A673 (cell line): ENCODE measurements at regions not wholly inside any gene's neighbourhood (a gene's known extent, or its start where the extent isn't known, plus 50 kb on each side); places are given as distances from the start of the nearest gene placed in this dataset.

Experiments used
- BruUV-seq: library from RNA; stranded (reverse); fragments of 400-500 nt; replicated peaks from 2 replicates; lab custom pipeline; 2021; lab: Mats Ljungman, UMichigan
- CTCF ChIA-PET: fragments of 300-600 bp; sonication (Branson Sonifier 250); formaldehyde crosslinking; loops from one replicate; lab custom pipeline; 2022; ENCODE audit warnings: antibody characterized with exemption; lab: Charles Lee
- POLR2A ChIA-PET: fragments of 300-600 bp; sonication (Branson Sonifier 250); formaldehyde crosslinking; loops from one replicate; lab custom pipeline; 2022; ENCODE audit warnings: antibody characterized with exemption; ENCODE audit not compliant: low non-redundant PET; lab: Charles Lee
- DNase-seq: peaks from one replicate; pipeline ENCODE4 v3.0.0-alpha.2; 2015; ENCODE audit warnings: low spot score
- H3K27ac ChIP-seq: fragments of 200-600 bp; sonication (generic); 2 replicates; pipeline ENCODE4 v1.5.1; 2016; ENCODE audit warnings: mixed run types, low read depth, mild to moderate bottlenecking, mixed read lengths, antibody characterized with exemption, low read length; ENCODE audit not compliant: poor library complexity, severe bottlenecking
- H3K27me3 ChIP-seq: fragments of 200-600 bp; sonication (generic); replicated peaks from 2 replicates; pipeline ENCODE4 v1.6.1; 2017; ENCODE audit warnings: mixed run types, low read depth, mild to moderate bottlenecking, mixed read lengths, antibody characterized with exemption, low read length; ENCODE audit not compliant: insufficient read depth, poor library complexity
- H3K36me3 ChIP-seq: fragments of 200-600 bp; sonication (generic); 2 replicates; pipeline ENCODE4 v1.6.1; 2016; ENCODE audit warnings: mixed run types, mild to moderate bottlenecking, mixed read lengths, antibody characterized with exemption, low read length; ENCODE audit not compliant: insufficient read depth, poor library complexity, severe bottlenecking
- H3K4me1 ChIP-seq: fragments of 200-600 bp; sonication (generic); 2 replicates; pipeline ENCODE4 v1.6.1; 2017; ENCODE audit warnings: mixed run types, mild to moderate bottlenecking, mixed read lengths, antibody characterized with exemption, low read length; ENCODE audit not compliant: insufficient read depth, poor library complexity, severe bottlenecking
- H3K4me3 ChIP-seq: fragments of 200-600 bp; sonication (generic); 2 replicates; pipeline ENCODE4 v1.5.1; 2016; ENCODE audit warnings: low read depth, mixed run types, mild to moderate bottlenecking, mixed read lengths, low read length; ENCODE audit not compliant: poor library complexity, severe bottlenecking
- H3K9me3 ChIP-seq: fragments of 200-600 bp; sonication (generic); 2 replicates; pipeline ENCODE4 v1.6.1; 2016; ENCODE audit warnings: mixed run types, low read depth, mild to moderate bottlenecking, mixed read lengths, antibody characterized with exemption, low read length; ENCODE audit not compliant: poor library complexity, severe bottlenecking
- CTCF ChIP-seq: fragments of 300-800, 200-600 bp; sonication (generic); conservative IDR thresholded peaks from 2 replicates; pipeline ENCODE4 v1.5.1; 2017; ENCODE audit warnings: low read depth, mild to moderate bottlenecking, antibody characterized with exemption, low read length, moderate library complexity, mixed read lengths
- EZH2 ChIP-seq: fragments of 200-600 bp; sonication (generic); IDR thresholded peaks from 2 replicates; pipeline ENCODE4 v1.6.1; 2017; ENCODE audit warnings: borderline replicate concordance, low read depth, mild to moderate bottlenecking, mixed read lengths, antibody characterized with exemption, low read length; ENCODE audit not compliant: poor library complexity, severe bottlenecking
- intact Hi-C: fragments of 100-400 bp; cut with micrococcal nuclease; formaldehyde crosslinking; loops from one replicate; pipeline ENCODE4 v1.10.0; 2022; ENCODE audit not compliant: unreplicated experiment

GRCh38 chr2:140138736-140139135, 1358.5 kb upstream of the NXPH2 start:
- CTCF ChIA-PET = interaction anchor here (0.5 kb wide), 1 partner anchor 767 kb away, joined by 6 read pairs; no protein-coding TSS in a partner anchor
- no peak for DNase-seq
- Histone ChIP-seq H3K9me3 (peaks cover 15% of the 10 kb centered on the region), H3K4me3 (no peak overlapping the region), H3K36me3 (peaks cover 13% of the 10 kb centered on the region), H3K4me1 (peaks cover 26% of the 10 kb centered on the region), H3K27me3 (no peaks in the 10 kb centered on the region), H3K27ac (no peak overlapping the region)
- no TSS peak for BruUV-seq
- intact Hi-C loops = loop anchor here (5.0 kb wide), 1 partner anchor 36 kb away; no protein-coding TSS in a partner anchor
- POLR2A ChIA-PET = no interaction called here
- TF ChIP-seq EZH2 (no peak), CTCF (no peak)

GRCh38 chr2:140136861-140137260, 1356.7 kb upstream of the NXPH2 start:
- H3K4me3 ChIP-seq = no peak overlapping the region
- peaks cover 11% of the 10 kb centered on the region for H3K36me3 ChIP-seq
- intact Hi-C loops = loop anchor here (5.0 kb wide), 1 partner anchor 35 kb away; no protein-coding TSS in a partner anchor
- no peak for TF ChIP-seq EZH2
- TF ChIP-seq CTCF = no peak
- peaks cover 13% of the 10 kb centered on the region for H3K9me3 ChIP-seq
- H3K27me3 ChIP-seq = no peaks in the 10 kb centered on the region
- ChIA-PET CTCF (no interaction called here), POLR2A (no interaction called here)
- H3K27ac ChIP-seq = no peak overlapping the region
- BruUV-seq = no TSS peak
- DNase-seq = no peak
- H3K4me1 ChIP-seq = peaks cover 7% of the 10 kb centered on the region

- BruUV-seq = no TSS peak
- CTCF ChIA-PET = no interaction called here
- Histone ChIP-seq H3K4me1 (peaks cover 6% of the 10 kb centered on the region), H3K9me3 (peaks cover 8% of the 10 kb centered on the region), H3K4me3 (no peak overlapping the region), H3K27me3 (no peaks in the 10 kb centered on the region), H3K27ac (no peak overlapping the region), H3K36me3 (peaks cover 6% of the 10 kb centered on the region)
- POLR2A ChIA-PET = no interaction called here
- DNase-seq = no peak
- TF ChIP-seq EZH2 = no peak
- intact Hi-C loops = loop anchor here (5.0 kb wide), 1 partner anchor 34 kb away; no protein-coding TSS in a partner anchor
Observed at GRCh38 chr2:140136366-140136765, 1356.2 kb upstream of the NXPH2 start.

- no peaks in the 10 kb centered on the region for H3K9me3 ChIP-seq
- H3K27me3 ChIP-seq = no peaks in the 10 kb centered on the region
- no peak for TF ChIP-seq EZH2
- TF ChIP-seq CTCF = no peak
- ChIA-PET POLR2A (no interaction called here), CTCF (no interaction called here)
- intact Hi-C loops = no loop called here
- no peak overlapping the region for H3K27ac ChIP-seq
- no peaks in the 10 kb centered on the region for H3K4me1 ChIP-seq
- H3K4me3 ChIP-seq = no peak overlapping the region
- no TSS peak for BruUV-seq
- no peaks in the 10 kb centered on the region for H3K36me3 ChIP-seq
- no peak for DNase-seq
Observed at GRCh38 chr2:140128909-140129308, 1348.7 kb upstream of the NXPH2 start.
